Activated CD4-positive, alpha-beta T cell treated with anti-CD3 and anti-CD28 coated beads, Interleukin-2, amount 10 ng/mL, durations not matched to agents 7 days and 5 days (primary cell): ENCODE measurements at regions not wholly inside any gene's neighbourhood (a gene's known extent, or its start where the extent isn't known, plus 50 kb on each side); places are given as distances from the start of the nearest gene placed in this dataset.
"Not testable (repeated sequence)": the region's sequence is repeated elsewhere in the genome, so short reads cannot be mapped to it uniquely, and the experiment has no call there.

Experiments used
- CTCF ChIA-PET: fragments of 350-600 bp; sonication (Branson Sonifier 250); formaldehyde crosslinking; loops from one replicate; lab custom pipeline; 2021; ENCODE audit warnings: antibody characterized with exemption; lab: Charles Lee
- POLR2A ChIA-PET: fragments of 350-600 bp; sonication (Branson Sonifier 250); formaldehyde crosslinking; loops from one replicate; lab custom pipeline; 2021; ENCODE audit warnings: antibody characterized with exemption; lab: Charles Lee
- DNase-seq: peaks from one replicate; pipeline ENCODE4 v3.0.0-alpha.2; 2020
- H3K27ac Mint-ChIP-seq: one replicate; pipeline ENCODE4 v1.8.0; 2021; ENCODE audit warnings: mild to moderate bottlenecking, moderate library complexity, mixed read lengths
- H3K27me3 Mint-ChIP-seq: one replicate; pipeline ENCODE4 v1.8.0; 2021; ENCODE audit warnings: mixed read lengths
- H3K36me3 Mint-ChIP-seq: one replicate; pipeline ENCODE4 v1.8.0; 2021; ENCODE audit warnings: low read depth, mixed read lengths
- H3K4me1 Mint-ChIP-seq: one replicate; pipeline ENCODE4 v1.8.0; 2021; ENCODE audit warnings: mixed read lengths
- H3K4me3 Mint-ChIP-seq: one replicate; pipeline ENCODE4 v1.8.0; 2021; ENCODE audit warnings: mild to moderate bottlenecking, moderate library complexity, mixed read lengths
- H3K9me3 Mint-ChIP-seq: one replicate; pipeline ENCODE4 v1.8.0; 2021; ENCODE audit warnings: mixed read lengths

- ChIA-PET CTCF (no interaction called here), POLR2A (no interaction called here)
- Mint-ChIP-seq H3K9me3 (peaks cover 19% of the 10 kb centered on the region), H3K4me3 (no peak overlapping the region), H3K27ac (no peak overlapping the region), H3K27me3 (peaks cover 20% of the 10 kb centered on the region), H3K36me3 (peaks cover 1% of the 10 kb centered on the region), H3K4me1 (no peaks in the 10 kb centered on the region)
- no peak for DNase-seq
Observed at GRCh38 chr2:89767572-89768435, 1076.3 kb downstream of the RPIA start.

DNA sequence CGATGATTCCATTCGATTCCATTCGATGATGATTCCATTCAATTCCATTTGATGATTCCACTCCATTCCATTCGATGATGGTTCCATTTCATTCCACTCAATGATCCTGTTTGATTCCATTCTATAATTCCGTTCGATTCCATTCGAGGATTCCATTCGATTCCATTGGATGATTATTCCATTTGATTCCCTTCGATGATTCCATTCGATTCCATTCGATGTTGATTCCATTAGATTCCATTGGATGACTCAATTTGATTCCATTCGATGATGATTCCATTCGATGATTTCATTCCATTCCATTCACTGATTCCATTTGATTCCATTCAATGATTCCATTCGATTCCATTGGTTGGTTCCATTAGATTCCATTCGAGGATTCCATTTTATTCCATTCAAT lies 1084.4 kb downstream of the RPIA start:
- no peak overlapping the region for H3K27ac Mint-ChIP-seq
- no peaks in the 10 kb centered on the region for H3K4me1 Mint-ChIP-seq
- ChIA-PET CTCF (no interaction called here), POLR2A (no interaction called here)
- DNase-seq, result no peak
- no peaks in the 10 kb centered on the region for H3K27me3 Mint-ChIP-seq
- H3K9me3 Mint-ChIP-seq, result peaks cover 67% of the 10 kb centered on the region
- peaks cover 25% of the 10 kb centered on the region for H3K36me3 Mint-ChIP-seq
- H3K4me3 Mint-ChIP-seq, result no peak overlapping the region

- ChIA-PET POLR2A (no interaction called here), CTCF (no interaction called here)
- DNase-seq, result no peak
- no peak overlapping the region for H3K4me3 Mint-ChIP-seq
- peaks cover 31% of the 10 kb centered on the region for H3K36me3 Mint-ChIP-seq
- H3K9me3 Mint-ChIP-seq, result peaks cover 80% of the 10 kb centered on the region
- H3K4me1 Mint-ChIP-seq, result no peaks in the 10 kb centered on the region
- no peaks in the 10 kb centered on the region for H3K27me3 Mint-ChIP-seq
- no peak overlapping the region for H3K27ac Mint-ChIP-seq
Observed at GRCh38 chr2:89780318-89780717, 1088.8 kb downstream of the RPIA start.

DNA sequence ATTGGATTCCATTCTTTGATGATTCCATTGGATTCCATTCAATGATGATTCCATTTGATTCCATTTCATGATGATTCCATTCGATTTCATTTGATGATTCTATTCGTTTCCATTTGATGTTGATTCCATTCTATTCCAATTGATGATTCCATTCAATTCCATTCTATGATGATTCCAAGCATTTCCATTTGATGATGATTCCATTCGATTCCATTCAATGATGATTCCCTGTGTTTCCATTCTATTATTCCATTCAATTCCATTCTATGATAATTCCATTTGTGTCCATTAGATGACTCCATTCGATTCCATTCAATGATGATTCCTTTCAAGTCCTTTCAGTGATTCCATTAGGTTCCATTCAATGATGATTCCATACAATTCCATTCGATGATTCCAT lies 1090.5 kb downstream of the RPIA start:
- Mint-ChIP-seq H3K27me3 (no peaks in the 10 kb centered on the region), H3K36me3 (peaks cover 26% of the 10 kb centered on the region), H3K4me3 (no peak overlapping the region), H3K9me3 (peaks cover 71% of the 10 kb centered on the region), H3K4me1 (no peaks in the 10 kb centered on the region), H3K27ac (no peak overlapping the region)
- CTCF ChIA-PET, result no interaction called here
- POLR2A ChIA-PET, result no interaction called here
- no peak for DNase-seq

- Mint-ChIP-seq H3K36me3 (peaks cover 20% of the 10 kb centered on the region), H3K27me3 (no peaks in the 10 kb centered on the region), H3K4me3 (no peak overlapping the region), H3K27ac (no peak overlapping the region), H3K9me3 (peaks cover 82% of the 10 kb centered on the region), H3K4me1 (no peaks in the 10 kb centered on the region)
- ChIA-PET CTCF (no interaction called here), POLR2A (no interaction called here)
- DNase-seq, result no peak
Observed at GRCh38 chr2:89784960-89785359, 1093.5 kb downstream of the RPIA start.

DNA sequence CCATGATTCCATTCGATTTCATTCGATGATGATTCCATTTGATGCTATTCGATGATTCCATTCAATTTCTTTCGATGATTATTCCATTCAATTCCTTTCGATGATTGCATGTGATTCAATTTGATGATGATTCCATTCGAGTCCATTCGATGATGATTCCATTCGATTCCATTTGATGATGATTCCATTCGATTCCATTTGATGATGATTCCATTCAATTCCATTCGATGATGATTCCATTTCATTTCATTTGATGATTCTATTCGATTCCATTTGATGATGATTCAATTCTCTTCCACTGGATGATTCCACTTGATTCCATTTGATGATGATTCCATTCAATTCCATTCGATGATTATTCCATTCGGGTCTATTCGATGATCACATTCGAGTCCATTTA lies 1094.1 kb downstream of the RPIA start:
- H3K27me3 Mint-ChIP-seq, H3K4me3 Mint-ChIP-seq, CTCF ChIA-PET, POLR2A ChIA-PET, H3K27ac Mint-ChIP-seq, H3K4me1 Mint-ChIP-seq, DNase-seq: not testable (repeated sequence)
- H3K36me3 Mint-ChIP-seq, result peaks cover 20% of the 10 kb centered on the region
- peaks cover 81% of the 10 kb centered on the region for H3K9me3 Mint-ChIP-seq

DNA sequence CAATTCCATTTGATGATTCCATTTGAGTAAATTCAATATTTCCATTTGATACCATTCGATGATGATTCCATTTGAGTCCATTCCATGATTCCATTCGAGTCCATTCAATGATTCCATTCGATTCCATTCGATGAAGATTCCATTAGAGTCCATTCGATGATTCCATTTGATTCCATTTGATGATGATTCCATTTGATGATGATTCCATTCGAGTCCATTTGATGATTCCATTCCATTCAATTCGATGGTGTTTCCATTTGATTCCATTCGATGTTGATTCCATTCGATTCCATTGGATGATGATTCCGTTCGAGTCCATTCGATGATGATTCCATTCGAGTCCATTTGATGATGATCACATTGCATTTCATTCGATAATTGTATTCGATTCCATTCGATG lies 1095.2 kb downstream of the RPIA start:
- DNase-seq, CTCF ChIA-PET, H3K27me3 Mint-ChIP-seq, H3K4me3 Mint-ChIP-seq, H3K27ac Mint-ChIP-seq, POLR2A ChIA-PET, H3K4me1 Mint-ChIP-seq: not testable (repeated sequence)
- H3K36me3 Mint-ChIP-seq, result peaks cover 23% of the 10 kb centered on the region
- peaks cover 81% of the 10 kb centered on the region for H3K9me3 Mint-ChIP-seq

DNA sequence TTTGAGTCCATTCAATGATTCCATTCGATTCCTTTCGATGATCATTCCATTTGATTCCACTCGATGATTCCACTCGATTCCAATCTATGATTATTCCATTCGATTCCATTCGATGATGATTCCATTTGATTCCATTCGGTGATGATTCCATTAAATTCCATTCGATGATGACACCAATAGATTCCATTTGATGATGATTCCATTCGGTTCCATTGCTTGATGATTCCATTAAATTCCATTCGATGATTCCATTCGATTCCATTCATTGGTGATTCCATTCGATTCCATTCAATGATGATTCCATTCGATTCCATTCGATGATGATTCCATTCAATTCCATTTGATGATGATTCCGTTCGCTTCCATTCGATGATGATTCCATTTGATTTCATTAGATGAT lies 1104.1 kb downstream of the RPIA start:
- CTCF ChIA-PET, H3K27ac Mint-ChIP-seq, H3K27me3 Mint-ChIP-seq, DNase-seq, POLR2A ChIA-PET, H3K4me1 Mint-ChIP-seq, H3K4me3 Mint-ChIP-seq: not testable (repeated sequence)
- peaks cover 89% of the 10 kb centered on the region for H3K9me3 Mint-ChIP-seq
- H3K36me3 Mint-ChIP-seq, result peaks cover 24% of the 10 kb centered on the region

- ChIA-PET CTCF (no interaction called here), POLR2A (no interaction called here)
- peaks cover 86% of the 10 kb centered on the region for H3K9me3 Mint-ChIP-seq
- H3K27ac Mint-ChIP-seq, result no peak overlapping the region
- H3K4me3 Mint-ChIP-seq, result no peak overlapping the region
- H3K36me3 Mint-ChIP-seq, result peaks cover 25% of the 10 kb centered on the region
- DNase-seq, result no peak
- H3K4me1 Mint-ChIP-seq, result no peaks in the 10 kb centered on the region
- no peaks in the 10 kb centered on the region for H3K27me3 Mint-ChIP-seq
Observed at GRCh38 chr2:89797320-89798038, 1106.0 kb downstream of the RPIA start.

GRCh38 chr2:89801207-89801606 lies 1109.7 kb downstream of the RPIA start:
- Mint-ChIP-seq H3K9me3 (peaks cover 89% of the 10 kb centered on the region), H3K36me3 (peaks cover 31% of the 10 kb centered on the region)
- DNase-seq, H3K4me1 Mint-ChIP-seq, CTCF ChIA-PET, H3K27ac Mint-ChIP-seq, H3K4me3 Mint-ChIP-seq, H3K27me3 Mint-ChIP-seq, POLR2A ChIA-PET: not testable (repeated sequence)

DNA sequence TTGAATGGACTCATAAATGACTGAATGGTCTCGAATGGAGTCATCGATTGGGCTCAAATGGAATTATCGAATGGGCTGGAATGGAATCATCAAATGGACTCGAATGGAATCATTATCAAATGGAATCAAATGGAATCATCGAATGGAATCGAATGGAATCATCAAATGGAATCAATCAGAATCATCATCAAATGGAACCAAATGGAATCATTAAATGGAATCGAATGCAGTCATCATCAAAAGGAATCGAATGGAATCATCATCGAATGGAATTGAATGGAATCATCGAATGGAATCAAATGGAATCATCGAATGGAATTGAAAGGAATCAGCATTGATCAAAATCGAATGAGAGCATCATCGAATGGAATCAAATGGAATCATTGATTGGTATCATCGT lies 1114.9 kb downstream of the RPIA start:
- H3K27me3 Mint-ChIP-seq, POLR2A ChIA-PET, H3K4me1 Mint-ChIP-seq, DNase-seq, H3K4me3 Mint-ChIP-seq, H3K27ac Mint-ChIP-seq, CTCF ChIA-PET: not testable (repeated sequence)
- Mint-ChIP-seq H3K9me3 (peaks cover 71% of the 10 kb centered on the region), H3K36me3 (peaks cover 27% of the 10 kb centered on the region)

- no peak for DNase-seq
- Mint-ChIP-seq H3K4me1 (no peaks in the 10 kb centered on the region), H3K27me3 (no peaks in the 10 kb centered on the region), H3K36me3 (peaks cover 44% of the 10 kb centered on the region), H3K9me3 (peaks cover 76% of the 10 kb centered on the region), H3K27ac (no peak overlapping the region), H3K4me3 (no peak overlapping the region)
- POLR2A ChIA-PET, result no interaction called here
- CTCF ChIA-PET, result no interaction called here
Observed at GRCh38 chr2:89811295-89811694, 1119.8 kb downstream of the RPIA start.

DNA sequence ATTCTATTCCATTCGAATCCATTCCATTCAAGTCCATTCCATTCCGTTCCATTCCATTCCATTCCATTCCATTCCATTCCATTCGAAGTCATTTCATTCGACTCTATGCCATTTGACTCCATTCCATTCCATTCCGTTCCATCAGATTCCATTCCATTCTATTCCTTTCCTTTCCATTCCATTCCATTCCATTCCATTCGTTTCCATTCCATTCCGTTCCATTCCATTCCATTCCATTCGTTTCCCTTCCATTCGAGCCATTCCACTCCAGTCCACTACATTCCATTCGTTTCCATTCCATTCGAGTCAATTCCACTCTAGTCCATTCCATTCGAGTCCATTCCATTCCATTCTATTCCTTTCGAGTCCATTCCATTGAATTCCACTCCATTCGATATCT lies 1120.4 kb downstream of the RPIA start:
- H3K4me3 Mint-ChIP-seq, H3K27ac Mint-ChIP-seq, H3K4me1 Mint-ChIP-seq, DNase-seq, CTCF ChIA-PET, POLR2A ChIA-PET, H3K27me3 Mint-ChIP-seq: not testable (repeated sequence)
- H3K9me3 Mint-ChIP-seq, result peaks cover 76% of the 10 kb centered on the region
- peaks cover 47% of the 10 kb centered on the region for H3K36me3 Mint-ChIP-seq
